Globus pallidus (tissue), 1 donor: ENCODE measurements at regions not wholly inside any gene's neighbourhood (a gene's known extent, or its start where the extent isn't known, plus 50 kb on each side); places are given as distances from the start of the nearest gene placed in this dataset.
A peak's percentile ranks its signal among the peaks of the same experiment; 100 is the strongest.
"Not testable (repeated sequence)": the region's sequence is repeated elsewhere in the genome, so short reads cannot be mapped to it uniquely, and the experiment has no call there.

Experiments
- DNase-seq: peaks from one replicate; pipeline ENCODE4 v3.0.0-alpha.2; 2015; ENCODE audit warnings: low spot score

- DNase-seq: no peak
Measured at GRCh38 chr4:153936121-153936520, 147.2 kb upstream of the SFRP2 start.

GRCh38 chr4:153934688-153935017, 145.8 kb upstream of the SFRP2 start:
- DNase-seq: peak; percentile 21

GRCh38 chr4:153933915-153934687, 145.2 kb upstream of the SFRP2 start:
- DNase-seq: no peak

- no peak for DNase-seq
Measured at GRCh38 chr4:153931804-153932203, 142.9 kb upstream of the SFRP2 start.

GRCh38 chr4:153929675-153930074, 140.8 kb upstream of the SFRP2 start:
- DNase-seq: peak; percentile 27

GRCh38 chr4:153927451-153927850, 138.6 kb upstream of the SFRP2 start:
- no peak for DNase-seq

GRCh38 chr4:153922148-153922547, 133.3 kb upstream of the SFRP2 start:
- DNase-seq: no peak

- no peak for DNase-seq
Measured at GRCh38 chr4:153919667-153920066, 130.8 kb upstream of the SFRP2 start.

GRCh38 chr4:153916273-153916755, 127.4 kb upstream of the SFRP2 start:
- DNase-seq: no peak

- DNase-seq: no peak
Measured at GRCh38 chr4:153912301-153912700, 123.4 kb upstream of the SFRP2 start.

GRCh38 chr4:153909672-153910071, 120.8 kb upstream of the SFRP2 start:
- no peak for DNase-seq

- DNase-seq: no peak
Measured at GRCh38 chr4:153906231-153906630, 117.3 kb upstream of the SFRP2 start.

GRCh38 chr4:153905231-153905630, 116.3 kb upstream of the SFRP2 start:
- no peak for DNase-seq

GRCh38 chr4:153904011-153904410, 115.1 kb upstream of the SFRP2 start:
- no peak for DNase-seq

- DNase-seq: peak; percentile 33
Measured at GRCh38 chr4:153901220-153901619, 112.3 kb upstream of the SFRP2 start.

- DNase-seq: no peak
Measured at GRCh38 chr4:153900426-153900825, 111.5 kb upstream of the SFRP2 start.

- no peak for DNase-seq
Measured at GRCh38 chr4:153890761-153891160, 101.9 kb upstream of the SFRP2 start.

- no peak for DNase-seq
Measured at GRCh38 chr4:153887217-153887616, 98.3 kb upstream of the SFRP2 start.

GRCh38 chr4:153884325-153884724, 95.4 kb upstream of the SFRP2 start:
- DNase-seq: no peak

- DNase-seq: no peak
Measured at GRCh38 chr4:153880983-153881382, 92.1 kb upstream of the SFRP2 start.

- DNase-seq: peak; percentile 16
Measured at GRCh38 chr4:153877898-153878297, 89.0 kb upstream of the SFRP2 start.

- no peak for DNase-seq
Measured at GRCh38 chr4:153873741-153874140, 84.9 kb upstream of the SFRP2 start.

- not testable (repeated sequence) for DNase-seq
Measured at GRCh38 chr4:153866766-153867165, 77.9 kb upstream of the SFRP2 start.

GRCh38 chr4:153852501-153852900, 63.6 kb upstream of the SFRP2 start:
- no peak for DNase-seq
